ENCODE measurements at regions not wholly inside any gene's neighbourhood (a gene's known extent, or its start where the extent isn't known, plus 50 kb on each side); places are given as distances from the start of the nearest gene placed in this dataset.

DNA sequence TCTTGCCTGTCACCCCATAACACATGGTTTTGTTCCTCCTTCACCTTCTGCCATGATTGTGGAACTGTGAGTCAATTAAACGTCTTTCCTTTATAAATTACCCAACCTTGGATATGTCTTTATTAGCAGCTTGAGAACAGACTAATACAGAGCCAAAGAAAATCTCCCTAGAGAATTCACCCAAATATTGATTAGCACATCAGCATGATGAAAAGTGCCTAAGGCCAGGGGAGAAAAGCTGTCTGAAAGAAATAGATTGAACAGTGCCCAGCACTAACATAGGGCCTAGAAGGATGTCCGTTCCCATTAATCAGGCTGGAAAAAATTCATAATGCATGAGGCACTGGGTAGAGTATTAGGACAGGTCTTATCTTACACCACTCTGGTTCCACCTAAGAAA lies 111.9 kb upstream of the CALN1 start:
- no peak for DNase-seq (ENCODE audit: low read depth)

DNA sequence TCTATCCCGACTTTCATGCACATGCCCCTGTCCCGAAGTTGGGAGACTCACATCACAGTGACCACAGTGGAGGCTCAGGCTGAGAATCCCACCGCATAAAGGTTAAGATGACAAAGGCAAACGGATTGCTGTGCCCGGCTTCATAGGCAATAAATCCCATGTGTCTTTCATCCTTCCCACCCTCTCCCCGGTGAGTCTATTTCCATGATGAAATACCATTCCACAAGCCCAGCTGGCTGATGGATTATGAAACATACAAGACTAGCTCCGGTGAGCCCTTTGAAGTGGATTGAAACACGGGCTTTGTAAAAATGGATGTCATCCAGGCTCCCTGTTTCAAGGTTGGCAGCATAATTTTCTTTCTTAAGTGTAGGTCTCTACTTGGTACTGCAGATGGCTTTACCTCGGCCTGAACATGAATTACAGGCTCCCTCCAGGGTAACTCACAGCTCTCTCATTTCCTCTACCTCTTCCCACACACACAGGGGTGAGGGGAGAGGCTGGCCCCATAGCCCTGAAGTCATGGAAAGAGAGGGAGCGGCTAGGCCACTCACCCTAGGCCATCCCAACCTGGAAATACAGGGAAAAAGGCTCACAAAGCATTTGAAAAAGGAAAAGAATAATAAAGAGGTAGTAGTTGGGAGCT lies 92.0 kb upstream of the CALN1 start:
- DNase-seq (ENCODE audit: low read depth), result peak; percentile 12

DNA sequence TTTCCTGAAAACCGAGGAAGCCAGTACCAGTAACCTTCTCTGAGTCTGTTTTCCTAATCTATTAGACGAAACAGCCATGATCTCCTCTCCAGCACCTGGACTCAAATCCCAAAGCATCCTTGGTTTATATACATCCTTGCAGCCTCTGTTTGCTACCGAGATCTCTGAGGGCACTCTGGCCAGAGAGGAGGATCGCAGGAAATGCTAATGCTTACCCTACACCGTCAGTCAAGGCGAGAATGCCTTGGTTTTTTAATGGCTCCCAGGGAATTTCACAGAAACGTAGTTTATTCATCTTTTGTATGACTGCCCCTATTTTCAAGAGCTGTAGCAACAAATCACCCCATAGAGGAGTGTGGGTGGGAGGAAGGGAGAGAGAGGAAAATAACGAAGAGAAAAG lies 91.5 kb upstream of the CALN1 start:
- DNase-seq (ENCODE audit: low read depth), result no peak

DNA sequence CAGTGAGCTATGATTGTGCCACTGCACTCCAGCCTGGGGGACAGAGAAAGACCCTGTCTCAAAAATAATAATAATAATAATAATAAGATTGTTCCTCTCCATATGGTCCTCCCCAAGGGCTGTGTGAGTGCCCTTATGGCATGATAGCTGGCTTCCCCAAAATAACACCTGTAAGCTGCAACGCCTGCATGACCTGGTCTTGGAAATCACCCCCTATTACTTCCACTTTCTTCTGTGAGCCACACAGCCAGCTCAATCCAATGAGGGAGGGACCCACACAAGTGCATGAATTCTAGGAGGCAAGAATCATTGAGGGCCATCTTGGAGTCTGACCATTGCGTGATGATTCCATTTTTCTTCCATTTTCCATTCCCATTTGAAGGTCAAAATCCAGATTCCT lies 82.7 kb upstream of the CALN1 start:
- no peak for DNase-seq (ENCODE audit: low read depth)

DNA sequence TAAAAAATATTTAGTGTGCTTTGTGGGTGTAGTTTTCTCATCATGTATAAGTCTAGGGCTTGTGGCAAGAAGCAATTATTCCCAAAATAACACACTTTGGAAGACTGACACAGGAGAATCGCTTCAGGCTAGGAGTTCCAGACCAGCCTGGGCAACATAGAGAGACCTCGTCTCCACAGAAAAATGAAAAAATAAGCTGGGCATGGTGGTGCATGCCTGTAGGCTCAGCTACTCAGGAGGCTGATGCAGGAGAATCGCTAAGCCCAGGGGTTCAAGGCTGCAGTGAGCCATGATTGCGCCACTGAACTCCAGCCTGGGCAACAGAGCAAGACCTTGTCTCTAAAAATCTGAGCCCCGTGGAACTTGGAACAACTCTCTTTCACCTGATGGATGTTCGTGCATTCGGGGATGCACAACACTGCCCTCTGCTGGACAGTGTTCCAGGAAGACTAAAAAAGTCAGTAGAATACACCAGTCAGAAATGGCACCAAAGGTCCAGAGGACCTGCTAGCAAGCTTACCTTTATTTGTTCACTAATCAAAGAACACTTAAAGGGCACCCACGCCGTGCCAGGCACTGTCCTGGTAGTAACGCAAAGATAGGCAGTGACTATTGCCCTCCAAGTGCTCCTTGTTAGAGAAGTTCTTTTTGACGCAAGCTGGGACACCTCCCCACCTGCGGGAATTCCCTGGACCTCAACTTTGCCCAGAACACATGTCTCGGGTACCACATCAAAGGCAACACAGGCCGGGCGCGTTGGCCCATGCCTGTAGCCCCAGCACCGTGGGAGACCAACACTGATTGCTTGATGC lies 81.9 kb upstream of the CALN1 start:
- peak; percentile 68 for DNase-seq (ENCODE audit: low read depth)

DNA sequence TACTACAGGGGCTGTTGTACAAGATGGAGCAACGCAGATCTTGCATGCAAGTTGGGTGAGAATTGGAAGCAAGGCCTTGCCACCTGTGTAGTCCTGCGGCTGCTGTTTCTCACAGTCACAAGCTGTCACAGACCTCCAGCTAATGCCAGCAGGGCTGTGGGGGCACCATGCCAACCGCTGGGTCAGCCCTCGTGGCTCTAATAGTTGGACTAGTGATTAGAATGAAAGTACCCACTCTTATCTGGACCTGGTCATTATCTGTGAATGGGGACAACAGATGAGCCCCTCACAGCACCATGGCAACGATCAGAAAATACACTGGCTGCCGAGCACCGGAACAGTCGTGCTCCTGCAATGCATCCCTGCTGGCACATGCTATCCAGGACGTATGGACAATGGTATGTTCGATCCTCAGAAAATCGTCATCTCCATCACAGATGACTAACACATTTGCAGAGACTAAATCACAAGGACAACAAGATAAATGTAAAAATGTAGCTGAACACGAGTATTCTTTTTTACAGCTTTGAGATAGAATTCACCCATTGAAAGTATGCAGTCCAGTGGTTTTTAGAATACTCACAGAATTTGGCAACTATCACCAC lies 80.4 kb upstream of the CALN1 start:
- DNase-seq (ENCODE audit: low read depth), result peak; percentile 28

DNA sequence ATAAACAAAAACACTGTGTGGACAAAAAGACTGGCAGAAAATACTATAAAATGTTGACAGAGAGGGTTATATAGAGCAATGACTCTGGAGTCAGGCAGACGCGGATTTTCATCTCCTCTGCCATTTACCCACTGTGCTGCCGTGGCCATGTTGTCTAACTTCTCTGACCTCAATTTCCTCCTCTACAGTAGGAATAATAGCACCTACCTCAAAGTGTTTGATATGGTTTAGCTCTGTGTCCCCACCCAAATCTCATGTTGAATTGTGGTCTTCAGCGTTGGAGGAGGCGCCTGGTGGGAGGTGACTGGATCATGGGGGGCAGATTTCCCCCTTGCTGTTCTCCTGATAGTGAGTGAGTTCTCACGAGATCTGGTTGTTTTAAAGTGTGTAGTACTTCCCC lies 78.2 kb upstream of the CALN1 start:
- DNase-seq (ENCODE audit: low read depth), result no peak

DNA sequence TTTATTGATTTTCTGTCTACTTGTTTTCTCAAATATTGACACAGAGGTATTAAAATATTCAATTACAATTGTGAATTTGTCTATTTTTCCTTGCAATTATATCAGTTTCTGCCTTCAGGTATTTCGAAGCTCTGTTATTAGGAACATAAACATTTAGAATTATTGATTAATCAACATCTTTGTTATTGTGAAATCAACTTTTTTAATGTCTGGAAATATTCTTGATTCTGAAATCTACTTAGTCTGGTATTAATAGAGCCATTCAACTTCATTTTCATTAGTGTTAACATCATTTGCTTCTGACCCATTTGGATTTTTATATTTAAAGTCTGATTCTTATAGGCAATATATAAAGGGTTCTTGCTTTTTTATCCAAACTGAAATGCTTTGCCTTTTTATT lies 69.8 kb upstream of the CALN1 start:
- DNase-seq (ENCODE audit: low read depth), result no peak

DNA sequence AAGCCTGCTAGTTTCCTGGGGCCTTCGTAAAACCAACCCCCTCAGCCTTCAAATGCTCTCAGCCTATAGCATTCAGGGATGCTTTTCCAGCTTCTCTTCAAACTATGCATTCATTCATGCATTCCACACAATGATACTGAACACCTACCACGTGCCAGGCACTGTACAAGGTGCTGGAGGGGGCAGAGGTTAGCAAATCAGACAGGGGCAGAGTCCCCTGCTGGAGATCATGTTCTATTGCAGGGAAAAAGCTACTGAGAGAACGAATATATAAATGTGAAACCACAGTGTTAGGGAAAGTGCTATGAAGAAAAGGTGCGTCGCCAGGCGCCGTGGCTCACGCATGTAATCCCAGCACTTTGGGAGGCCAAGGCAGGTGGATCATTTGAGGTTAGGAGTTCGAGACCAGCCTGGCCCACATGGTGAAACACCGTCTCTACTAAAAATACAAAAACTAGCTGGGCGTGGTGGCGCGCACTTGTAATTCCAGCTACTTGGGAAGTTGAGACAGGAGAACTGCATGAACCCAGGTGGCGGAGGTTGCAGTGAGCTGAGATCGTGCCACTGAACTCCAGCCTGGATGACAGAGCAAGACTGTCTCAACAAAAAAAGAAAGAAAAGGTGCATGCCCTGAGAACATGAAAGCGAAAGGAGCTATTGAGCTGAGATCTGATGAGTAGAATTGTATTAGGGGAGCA lies 64.6 kb upstream of the CALN1 start:
- no peak for DNase-seq (ENCODE audit: low read depth)

DNA sequence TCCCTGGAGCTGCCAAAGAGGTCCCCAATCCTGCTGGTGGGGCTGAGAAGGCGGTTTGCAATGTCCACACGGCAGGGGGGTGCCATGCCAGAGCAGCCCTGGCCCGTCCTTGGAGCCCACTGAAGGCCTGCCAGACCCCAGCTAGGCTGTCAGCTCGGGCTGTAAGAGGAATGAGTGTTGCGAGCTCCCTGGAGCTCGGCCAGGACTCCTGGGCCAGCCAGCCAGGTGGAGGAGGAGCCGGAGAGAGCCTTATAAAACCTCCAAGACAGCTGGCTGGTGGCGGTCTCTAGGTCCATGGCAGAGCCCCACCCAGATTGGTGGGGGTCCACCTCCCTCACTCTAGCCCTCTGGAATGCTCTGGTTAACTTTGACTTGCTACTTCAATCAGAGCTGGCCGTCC lies 55.1 kb upstream of the CALN1 start:
- no peak for DNase-seq (ENCODE audit: low read depth)

DNA sequence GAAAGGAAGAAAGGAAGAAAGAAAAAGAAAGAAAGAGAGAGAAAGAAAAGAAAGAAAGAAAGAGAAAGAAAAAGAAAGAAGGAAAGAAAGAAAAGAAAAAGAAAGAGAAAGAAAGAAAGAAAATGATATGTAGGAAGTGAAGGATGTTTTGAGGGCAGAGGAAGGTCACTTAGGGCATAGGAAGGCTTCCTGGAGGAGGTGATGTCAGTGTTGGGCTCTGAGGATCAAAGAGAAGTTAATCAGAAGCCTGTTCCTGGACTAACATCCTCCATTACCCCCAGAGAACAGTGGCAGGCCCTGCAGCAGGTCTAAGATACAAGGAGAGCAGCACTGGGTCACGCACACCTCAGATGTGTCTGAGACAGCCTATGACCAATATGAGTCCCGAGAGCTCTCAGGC lies 54.7 kb upstream of the CALN1 start:
- DNase-seq (ENCODE audit: low read depth), result no peak

DNA sequence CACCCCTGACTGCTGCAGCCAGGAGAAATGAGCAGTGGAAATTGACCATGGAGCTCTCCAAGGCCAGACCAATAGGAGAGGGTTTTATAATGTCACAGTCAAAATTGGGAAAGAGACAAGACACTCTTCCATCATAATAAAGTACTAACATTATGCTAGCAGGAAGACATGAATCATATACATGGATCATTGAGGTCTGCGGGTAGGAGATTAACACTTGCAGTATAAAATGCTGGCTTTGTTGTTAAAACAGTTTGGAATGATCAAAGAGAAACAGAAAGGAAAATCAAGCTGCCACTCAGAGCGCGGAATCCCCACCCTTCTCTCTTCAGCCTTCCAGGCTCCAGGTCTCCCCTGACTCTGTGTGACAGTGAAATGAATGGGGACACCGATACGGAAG lies 53.4 kb upstream of the CALN1 start:
- DNase-seq (ENCODE audit: low read depth), result no peak

DNA sequence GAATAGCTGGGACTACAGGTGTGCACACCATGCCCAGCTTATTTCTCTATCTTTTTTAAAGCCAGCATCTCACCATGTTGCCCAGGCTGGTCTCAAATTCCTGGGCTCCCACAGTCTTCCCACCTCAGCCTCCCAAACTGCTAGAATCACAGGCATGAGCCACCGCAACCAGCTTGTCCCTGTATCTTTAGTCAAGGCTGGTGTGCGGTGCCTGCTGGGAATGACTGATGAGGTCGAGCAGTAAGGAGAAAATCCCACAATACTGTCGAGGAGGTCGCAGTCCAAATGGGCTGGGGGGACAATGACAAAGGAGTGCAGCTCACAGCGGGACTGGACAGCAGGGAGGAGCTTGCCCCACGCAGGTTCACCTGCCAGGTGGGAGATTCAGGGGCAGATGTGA lies 50.2 kb upstream of the CALN1 start:
- no peak for DNase-seq (ENCODE audit: low read depth)

Measured in myocyte (in vitro differentiated cells).